OCI-LY3 (cell line): ENCODE measurements at regions not wholly inside any gene's neighbourhood (a gene's known extent, or its start where the extent isn't known, plus 50 kb on each side); places are given as distances from the start of the nearest gene placed in this dataset.

Source experiments
- EZH2phosphoT487 ChIP-seq: fragments of 200-600 bp; shearing (Covaris generic); IDR thresholded peaks from 2 replicates; pipeline ENCODE4 v1.6.1; 2018; ENCODE audit warnings: antibody characterized with exemption, mixed run types, low read depth
- TF ChIP-seq, protein P1 (sequence below): fragments of 200-600, 300-600 bp; sonication (generic); IDR thresholded peaks from 2 replicates; pipeline ENCODE4 v1.5.1; 2014; ENCODE audit warnings: antibody characterized with exemption, low read length, low read depth

DNA sequence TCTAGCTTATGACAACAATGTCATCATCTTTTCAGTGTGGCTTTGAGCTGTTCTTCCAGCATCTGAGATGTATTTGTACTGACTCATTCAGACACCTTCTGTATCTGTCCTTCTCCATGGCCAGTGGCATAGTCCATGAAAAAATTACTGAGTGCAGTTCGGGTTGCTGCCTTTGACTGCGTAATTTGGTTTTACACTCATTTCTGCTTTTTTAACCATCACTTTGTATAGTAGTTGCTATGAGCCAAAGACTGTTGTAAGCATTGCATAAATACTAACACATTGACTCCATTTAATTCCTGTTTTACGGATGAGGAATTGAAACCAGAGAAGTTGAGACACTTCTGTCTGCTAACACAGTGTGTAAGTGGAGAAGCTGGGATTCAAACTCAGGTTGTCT is 190.7 kb upstream of the MID1 start:
- TF ChIP-seq, protein P1, sequence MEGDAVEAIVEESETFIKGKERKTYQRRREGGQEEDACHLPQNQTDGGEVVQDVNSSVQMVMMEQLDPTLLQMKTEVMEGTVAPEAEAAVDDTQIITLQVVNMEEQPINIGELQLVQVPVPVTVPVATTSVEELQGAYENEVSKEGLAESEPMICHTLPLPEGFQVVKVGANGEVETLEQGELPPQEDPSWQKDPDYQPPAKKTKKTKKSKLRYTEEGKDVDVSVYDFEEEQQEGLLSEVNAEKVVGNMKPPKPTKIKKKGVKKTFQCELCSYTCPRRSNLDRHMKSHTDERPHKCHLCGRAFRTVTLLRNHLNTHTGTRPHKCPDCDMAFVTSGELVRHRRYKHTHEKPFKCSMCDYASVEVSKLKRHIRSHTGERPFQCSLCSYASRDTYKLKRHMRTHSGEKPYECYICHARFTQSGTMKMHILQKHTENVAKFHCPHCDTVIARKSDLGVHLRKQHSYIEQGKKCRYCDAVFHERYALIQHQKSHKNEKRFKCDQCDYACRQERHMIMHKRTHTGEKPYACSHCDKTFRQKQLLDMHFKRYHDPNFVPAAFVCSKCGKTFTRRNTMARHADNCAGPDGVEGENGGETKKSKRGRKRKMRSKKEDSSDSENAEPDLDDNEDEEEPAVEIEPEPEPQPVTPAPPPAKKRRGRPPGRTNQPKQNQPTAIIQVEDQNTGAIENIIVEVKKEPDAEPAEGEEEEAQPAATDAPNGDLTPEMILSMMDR, result no peak
- TF ChIP-seq EZH2phosphoT487, result no peak
